ENCODE measurements at regions not wholly inside any gene's neighbourhood (a gene's known extent, or its start where the extent isn't known, plus 50 kb on each side); places are given as distances from the start of the nearest gene placed in this dataset.

- no peak for TF ChIP-seq EHMT2 (IDR thresholded peaks at IDR 0.05)
- no peak for TF ChIP-seq FOXO4 (CRISPR knock-in tag; IDR thresholded peaks at IDR 0.05)
- TF ChIP-seq MTA1 (IDR thresholded peaks at IDR 0.05; ENCODE audit: borderline replicate concordance): no peak
- TF ChIP-seq JUNB (CRISPR knock-in tag; conservative IDR thresholded peaks at IDR 0.05): no peak
These were observed 64.8 kb upstream of the SOX5 start (continued) for GRCh38 chr12:24014240-24014639.

- BruUV-seq (replicated peaks): no TSS peak
- no peak overlapping the region for H3K27ac ChIP-seq (ENCODE audit: extremely low read depth, low read depth, low read length)
- TF ChIP-seq CSDE1 (IDR thresholded peaks at IDR 0.05) (no peak), CTCF (IDR thresholded peaks at IDR 0.05 in 2 of 3, conservative IDR thresholded peaks at IDR 0.05 in 1 of 3; ENCODE audit: insufficient read depth in 2 of 3, low read depth in 1 of 3, low read length in 3 of 3) (peak in 1 of 3 experiments; percentile 17; a peak in 1 of 6 replicates), RAD21 (CRISPR knock-in tag; conservative IDR thresholded peaks at IDR 0.05 in 1 of 2, IDR thresholded peaks at IDR 0.05 in 1 of 2) (peak in 1 of 2 experiments; percentile 42; a peak in 1 of 4 replicates), SOX6 (IDR thresholded peaks at IDR 0.05) (no peak), REST (IDR thresholded peaks at IDR 0.05; ENCODE audit: borderline replicate concordance) (peak; percentile 8; the same call in 1 of the 2 replicates), REST (CRISPR knock-in tag; IDR thresholded peaks at IDR 0.05; ENCODE audit: low read depth) (no peak)
These were observed 63.1 kb upstream of the SOX5 start for GRCh38 chr12:24012528-24012927.

More at GRCh38 chr12:24012528-24012927, 63.1 kb upstream of the SOX5 start:
- 88% methylated on average over 1 of the region's 1 CpG for WGBS (ENCODE audit: insufficient coverage, low coverage, missing lambda C conversion rate)
- CTCF ChIA-PET (ENCODE audit: low intra/inter-chr PET ratio): no interaction called here
- no peak for FAIRE-seq
- H3K9ac ChIP-seq (ENCODE audit: insufficient read depth in 1 of 2, low read depth in 2 of 2, low read length in 2 of 2): no peak overlapping the region
- H3K79me2 ChIP-seq (ENCODE audit: control insufficient read depth, insufficient read depth, low read length): no peaks in the 10 kb centered on the region
- no peak for DNase-seq (ENCODE audit: extremely low read depth in 1 of 4, low spot score in 3 of 4)
- H2AFZ ChIP-seq (ENCODE audit: low read depth, low read length): no peak overlapping the region
- ATAC-seq: no peak
- no peak overlapping the region for H3K4me2 ChIP-seq (ENCODE audit: insufficient read depth, low read length)
- POLR2A ChIA-PET: no interaction called here
- no peaks in the 10 kb centered on the region for H3K27me3 ChIP-seq (ENCODE audit: control insufficient read depth in 2 of 2, insufficient read depth in 2 of 2, low read length in 2 of 2)
- no peaks in the 10 kb centered on the region for H3K9me1 ChIP-seq (ENCODE audit: control insufficient read depth, insufficient read depth, low read length)
- in situ Hi-C loops (cut with MboI) (no loop called here), intact Hi-C loops (cut with micrococcal nuclease) (loop anchor here (5.0 kb wide), 1 partner anchor 585 kb away; no protein-coding TSS in a partner anchor)
- no peaks in the 10 kb centered on the region for H3K36me3 ChIP-seq (ENCODE audit: control insufficient read depth, insufficient read depth, low read length)
- no peaks in the 10 kb centered on the region for H4K20me1 ChIP-seq (replicated peaks; ENCODE audit: control insufficient read depth, insufficient read depth, low read length)
- H3K4me1 ChIP-seq (replicated peaks in 1 of 2; ENCODE audit: control insufficient read depth in 2 of 2, insufficient read depth in 2 of 2, low read length in 2 of 2): no peaks in the 10 kb centered on the region
- H3K9me3 ChIP-seq (replicated peaks; ENCODE audit: control insufficient read depth, insufficient read depth, low read depth, low read length): no peaks in the 10 kb centered on the region
- no peak overlapping the region for H3K4me3 ChIP-seq
